Retinal pigment epithelial cell (primary cell): ENCODE measurements at regions not wholly inside any gene's neighbourhood (a gene's known extent, or its start where the extent isn't known, plus 50 kb on each side); places are given as distances from the start of the nearest gene placed in this dataset.
A peak's percentile ranks its signal among the peaks of the same experiment; 100 is the strongest.

Source experiments
- DNase-seq: peaks from one replicate; pipeline ENCODE4 v3.0.0-alpha.2; 2010; ENCODE audit warnings: low read depth
- H3K4me3 ChIP-seq: 2 replicates; pipeline ENCODE4 v1.5.1; 2011; ENCODE audit warnings: mild to moderate bottlenecking, low read length, control low read depth, moderate library complexity
- TF ChIP-seq, protein P1 (sequence below): conservative IDR thresholded peaks from 2 replicates; pipeline ENCODE4 v1.5.1; 2011; ENCODE audit warnings: low read depth, low read length, control low read depth, inconsistent platforms

DNA sequence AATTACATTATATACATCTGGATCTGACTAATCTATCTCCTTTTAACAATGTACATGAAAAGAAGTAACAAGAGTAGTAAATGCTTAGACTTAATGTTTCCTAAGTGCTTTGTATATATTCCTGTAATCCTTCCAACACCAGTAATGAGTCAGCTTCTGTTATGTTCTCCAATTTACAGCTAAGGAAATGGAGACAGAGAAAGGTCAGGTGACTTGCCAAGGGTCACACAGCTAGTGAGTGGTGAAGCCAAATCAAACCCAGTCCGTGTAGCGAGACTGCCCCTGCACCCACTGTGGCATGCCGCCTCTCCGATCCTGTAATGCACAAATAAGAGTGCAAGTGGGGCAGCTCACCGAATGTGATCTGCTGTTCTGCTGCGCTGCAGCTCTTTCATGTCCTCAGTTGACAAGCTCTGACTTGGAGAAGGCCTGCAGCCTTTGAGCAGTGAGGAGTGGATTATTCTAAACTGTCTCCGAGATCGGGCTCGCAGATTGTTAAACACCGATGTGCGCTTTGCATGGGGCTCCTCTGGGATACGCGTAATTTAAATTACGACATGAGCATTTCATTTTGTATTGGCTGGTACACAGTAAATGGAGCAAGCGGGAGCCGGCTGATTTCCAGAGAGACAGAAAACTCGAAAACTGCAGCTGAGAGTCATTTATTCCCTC is 65.1 kb upstream of the KTN1 start:
- no peak overlapping the region for H3K4me3 ChIP-seq

DNA sequence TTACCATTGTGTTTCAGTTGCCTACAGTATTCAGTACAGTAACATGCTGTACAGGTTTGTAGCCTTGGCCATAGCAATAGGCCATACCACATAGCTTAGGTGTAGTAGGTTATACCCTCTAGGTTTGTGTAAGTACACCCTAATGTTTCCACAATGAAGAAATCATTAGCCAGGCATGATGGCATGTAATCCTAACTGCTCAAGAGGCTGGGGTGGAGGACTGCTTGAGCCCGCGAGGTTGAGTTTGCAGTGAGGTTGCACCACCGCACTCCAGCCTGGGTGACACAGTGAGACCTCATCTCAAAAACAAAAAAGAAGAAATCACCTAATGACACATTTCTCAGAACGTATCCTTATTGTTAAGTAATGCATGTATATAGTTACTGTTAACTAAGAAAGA is 63.2 kb upstream of the KTN1 start:
- H3K4me3 ChIP-seq: no peak overlapping the region
- DNase-seq: no peak
- TF ChIP-seq, protein P1, sequence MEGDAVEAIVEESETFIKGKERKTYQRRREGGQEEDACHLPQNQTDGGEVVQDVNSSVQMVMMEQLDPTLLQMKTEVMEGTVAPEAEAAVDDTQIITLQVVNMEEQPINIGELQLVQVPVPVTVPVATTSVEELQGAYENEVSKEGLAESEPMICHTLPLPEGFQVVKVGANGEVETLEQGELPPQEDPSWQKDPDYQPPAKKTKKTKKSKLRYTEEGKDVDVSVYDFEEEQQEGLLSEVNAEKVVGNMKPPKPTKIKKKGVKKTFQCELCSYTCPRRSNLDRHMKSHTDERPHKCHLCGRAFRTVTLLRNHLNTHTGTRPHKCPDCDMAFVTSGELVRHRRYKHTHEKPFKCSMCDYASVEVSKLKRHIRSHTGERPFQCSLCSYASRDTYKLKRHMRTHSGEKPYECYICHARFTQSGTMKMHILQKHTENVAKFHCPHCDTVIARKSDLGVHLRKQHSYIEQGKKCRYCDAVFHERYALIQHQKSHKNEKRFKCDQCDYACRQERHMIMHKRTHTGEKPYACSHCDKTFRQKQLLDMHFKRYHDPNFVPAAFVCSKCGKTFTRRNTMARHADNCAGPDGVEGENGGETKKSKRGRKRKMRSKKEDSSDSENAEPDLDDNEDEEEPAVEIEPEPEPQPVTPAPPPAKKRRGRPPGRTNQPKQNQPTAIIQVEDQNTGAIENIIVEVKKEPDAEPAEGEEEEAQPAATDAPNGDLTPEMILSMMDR: no peak

More for the DNA sequence above, 65.1 kb upstream of the KTN1 start:
- TF ChIP-seq, protein P1: no peak
- DNase-seq: peak; percentile 80

DNA sequence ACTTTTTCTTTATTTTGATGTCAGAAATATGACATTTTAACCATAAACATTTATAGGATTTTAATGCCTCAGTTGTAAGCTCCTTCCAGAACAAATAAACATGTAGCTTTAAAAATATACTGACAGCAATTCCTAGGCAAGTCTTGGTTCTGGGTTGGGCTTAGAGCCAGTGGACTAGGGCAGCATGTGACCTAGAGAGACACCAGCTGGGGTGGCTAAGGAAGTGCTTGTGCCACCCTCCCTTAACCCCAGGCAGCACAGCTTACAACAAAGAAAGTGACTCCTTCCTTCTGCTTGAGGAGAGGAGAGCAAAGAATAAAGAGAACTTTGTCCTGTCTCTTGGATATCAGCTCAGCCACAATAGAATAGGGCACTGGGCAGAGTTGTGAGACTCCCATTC is 61.6 kb upstream of the KTN1 start:
- TF ChIP-seq, protein P1: no peak
- no peak overlapping the region for H3K4me3 ChIP-seq
- DNase-seq: no peak

DNA sequence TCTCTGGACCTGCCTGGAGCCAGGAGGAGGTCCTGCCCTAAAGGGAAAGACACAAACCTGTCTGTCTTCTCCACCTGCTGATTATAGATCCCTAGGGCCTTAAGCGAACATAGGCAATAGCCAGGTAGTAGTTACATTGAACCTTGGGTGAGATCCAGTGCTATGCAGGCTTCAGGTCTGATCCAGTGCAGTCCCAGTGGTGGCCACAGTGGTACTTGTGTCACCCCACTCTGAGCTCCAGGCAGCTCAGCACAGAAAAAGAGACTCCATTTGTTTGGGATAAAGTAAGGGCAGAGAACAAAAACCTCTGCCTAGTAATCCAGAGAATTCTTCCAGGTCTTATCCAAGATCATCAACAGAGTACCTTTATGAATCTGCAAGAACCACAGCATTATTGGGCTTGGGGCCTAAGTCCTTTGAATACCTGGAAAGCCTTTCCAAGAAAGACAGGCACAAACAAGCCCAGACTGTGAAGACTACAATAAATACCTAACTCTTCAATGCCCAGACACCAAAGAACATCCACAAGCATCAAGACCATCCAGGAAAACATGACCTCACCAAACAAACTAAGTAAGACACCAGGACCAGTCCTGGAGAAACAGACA is 60.4 kb upstream of the KTN1 start:
- H3K4me3 ChIP-seq: no peak overlapping the region
- no peak for DNase-seq
- TF ChIP-seq, protein P1: no peak

DNA sequence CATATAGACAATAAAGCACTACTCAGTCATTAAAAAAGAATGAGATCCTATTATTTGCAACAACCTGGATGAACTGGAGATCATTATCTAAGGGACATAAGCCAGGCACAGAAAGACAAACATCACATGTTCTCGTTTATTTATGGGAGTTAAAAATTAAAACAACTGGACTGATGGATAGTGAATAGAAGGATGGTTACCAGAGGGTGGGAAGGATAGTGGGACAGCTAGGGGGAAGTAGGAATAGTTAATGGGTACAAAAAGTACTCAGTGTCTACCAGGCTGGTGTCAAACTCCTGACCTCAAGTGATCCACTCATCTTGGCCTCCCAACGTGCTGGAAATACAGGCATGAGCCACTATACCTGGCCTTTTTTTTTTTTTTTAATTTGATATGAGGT is 56.7 kb upstream of the KTN1 start:
- TF ChIP-seq, protein P1: no peak
- DNase-seq: no peak
- H3K4me3 ChIP-seq: no peak overlapping the region
